Pancreas (tissue), 10 donors: ENCODE measurements at regions not wholly inside any gene's neighbourhood (a gene's known extent, or its start where the extent isn't known, plus 50 kb on each side); places are given as distances from the start of the nearest gene placed in this dataset.

Experiments
- ATAC-seq, 4 donors: fragments of 200-7000 bp; cut with Tn5 transposase; one replicate each; pipeline versions ENCODE4 v1.8.0 to v1.9.1; 2020; ENCODE audit warnings: mild to moderate bottlenecking in 4 of 4, moderate library complexity in 4 of 4
- DNase-seq, 6 donors: peaks; one replicate each; pipeline ENCODE4 v3.0.0-alpha.2; 2020
- FAIRE-seq: peaks from 2 replicates; lab custom pipeline; 2012; peaks lifted over from hg19 to GRCh38; lab: Jason Lieb, UNC
- H3K27ac ChIP-seq, 4 donors: fragments of 200-600 bp; sonication (generic); 1 replicate in 3 of 4; 2 replicates in 1 of 4; pipeline versions ENCODE4 v1.5.0 to v1.8.0; 2020
- H3K27me3 ChIP-seq, 4 donors: fragments of 200-600 bp; one replicate each; pipeline ENCODE4 v1.8.0; 2021
- H3K36me3 ChIP-seq, 3 donors: fragments of 200-600 bp; sonication (generic) in 1 of 3; one replicate each; pipeline versions ENCODE4 v1.5.0 to v1.8.0; 2020 to 2021
- H3K4me1 ChIP-seq, 3 donors: fragments of 200-600 bp; one replicate each; pipeline ENCODE4 v1.8.0; 2021
- H3K4me3 ChIP-seq, 4 donors: fragments of 200-600 bp; sonication (generic) in 2 of 4; one replicate each; pipeline versions ENCODE4 v1.5.0 to v1.8.0; 2020 to 2021
- H3K9me3 ChIP-seq, 4 donors: fragments of 200-600 bp; one replicate each; pipeline ENCODE4 v1.8.0; 2021
- WGBS, 2 donors: extraction: QIAGEN DNeasy Blood & Tissue Kit; methylation state at CpG; one replicate each; pipeline ENCODE4 v1.1.7; 2013; 5-methylcytosine and 5-hydroxymethylcytosine counted together
- intact Hi-C, 3 donors: fragments of 100-400 bp; cut with DNase I; formaldehyde crosslinking; loops; one replicate each; pipeline versions ENCODE4 v1.11.1 to v1.14.2; 2022
- TF ChIP-seq, protein P1 (sequence below), 4 donors: fragments of 200-600 bp; sonication (generic) in 3 of 4; IDR thresholded peaks; one replicate each; pipeline versions ENCODE4 v1.5.0 to v1.8.0; 2021; ENCODE audit warnings: antibody characterized with exemption in 4 of 4
- donor health status: healthy with polysubstance abuse.
- donor health status: DM: no; HTN: no; CAD: no; lungs with moderate emphysema.
- donor health status: DM: no; HTN: no; CAD: no.
- donor health status: control.
- donor health status: control.
- donor health status: Bipolar disorder and iron deficiency.
- donor health status: DM: yes; HTN: yes; CAD: no.
- donor health status: DM: no; HTN: no; CAD: no.
- donor health status: DM: no; HTN: no; CAD: no.
- donor health status: DM: yes; HTN: yes; CAD: no.

DNA sequence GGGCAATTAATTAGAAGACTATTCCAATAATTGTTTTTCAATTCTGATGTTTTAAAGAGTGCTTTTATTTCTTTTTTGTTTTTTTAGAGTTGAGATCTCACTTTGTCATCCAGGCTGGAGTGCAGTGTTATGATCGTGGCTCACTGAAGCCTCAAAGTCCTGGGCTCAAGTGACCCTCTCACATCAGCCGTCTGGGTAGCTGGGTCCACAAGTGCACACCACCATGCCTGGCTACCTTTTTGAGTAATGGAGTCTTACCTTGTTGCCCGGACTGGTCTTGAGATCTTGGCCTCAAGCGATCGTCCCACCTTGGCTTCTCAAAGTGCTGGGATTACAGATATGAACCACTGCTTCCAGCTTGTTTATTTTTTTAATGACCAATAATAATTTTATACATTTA lies 207.8 kb downstream of the NDFIP2 start:
- DNase-seq, result no peak
- no peak overlapping the region for H3K27ac ChIP-seq
- intact Hi-C loops, result loop anchor here in 1 of 3 donors (10.0 kb wide), 1 partner anchor 676 kb away; no protein-coding TSS in a partner anchor
- TF ChIP-seq, protein P1, sequence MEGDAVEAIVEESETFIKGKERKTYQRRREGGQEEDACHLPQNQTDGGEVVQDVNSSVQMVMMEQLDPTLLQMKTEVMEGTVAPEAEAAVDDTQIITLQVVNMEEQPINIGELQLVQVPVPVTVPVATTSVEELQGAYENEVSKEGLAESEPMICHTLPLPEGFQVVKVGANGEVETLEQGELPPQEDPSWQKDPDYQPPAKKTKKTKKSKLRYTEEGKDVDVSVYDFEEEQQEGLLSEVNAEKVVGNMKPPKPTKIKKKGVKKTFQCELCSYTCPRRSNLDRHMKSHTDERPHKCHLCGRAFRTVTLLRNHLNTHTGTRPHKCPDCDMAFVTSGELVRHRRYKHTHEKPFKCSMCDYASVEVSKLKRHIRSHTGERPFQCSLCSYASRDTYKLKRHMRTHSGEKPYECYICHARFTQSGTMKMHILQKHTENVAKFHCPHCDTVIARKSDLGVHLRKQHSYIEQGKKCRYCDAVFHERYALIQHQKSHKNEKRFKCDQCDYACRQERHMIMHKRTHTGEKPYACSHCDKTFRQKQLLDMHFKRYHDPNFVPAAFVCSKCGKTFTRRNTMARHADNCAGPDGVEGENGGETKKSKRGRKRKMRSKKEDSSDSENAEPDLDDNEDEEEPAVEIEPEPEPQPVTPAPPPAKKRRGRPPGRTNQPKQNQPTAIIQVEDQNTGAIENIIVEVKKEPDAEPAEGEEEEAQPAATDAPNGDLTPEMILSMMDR (IDR thresholded peaks at IDR 0.05), result no peak
- no peaks in the 10 kb centered on the region for H3K27me3 ChIP-seq
- H3K9me3 ChIP-seq, result no peaks in the 10 kb centered on the region
- no peak overlapping the region for H3K4me3 ChIP-seq
- H3K36me3 ChIP-seq, result no peaks in the 10 kb centered on the region
- H3K4me1 ChIP-seq, result no peaks in the 10 kb centered on the region
- WGBS, 2 donors, result 86 to 90% methylated on average over 5 of the region's 5 CpGs
- ATAC-seq, result no peak
- no peak for FAIRE-seq

DNA sequence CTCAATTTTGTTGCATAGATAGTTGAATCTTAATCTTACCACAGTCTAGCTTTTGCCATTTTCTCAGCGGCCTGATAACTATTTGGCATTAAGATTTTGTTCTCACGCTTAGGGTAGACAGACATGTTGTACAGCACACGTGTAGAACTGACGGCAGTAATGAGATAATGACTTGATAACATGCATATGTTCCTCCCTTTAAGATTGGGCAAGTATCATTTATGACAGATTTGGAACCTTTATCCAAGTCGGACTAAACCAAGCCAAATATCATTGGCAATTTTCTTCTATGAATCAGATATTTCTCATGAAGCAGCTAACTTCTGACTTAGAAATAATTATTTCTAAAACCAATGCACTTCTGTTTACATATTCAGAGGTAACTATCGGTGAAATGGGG lies 205.5 kb downstream of the NDFIP2 start:
- 53 to 69% methylated on average over 6 of the region's 6 CpGs for whole genome bisulfite sequencing, 2 donors
- no peaks in the 10 kb centered on the region for H3K9me3 ChIP-seq
- no peaks in the 10 kb centered on the region for H3K4me1 ChIP-seq
- no peak overlapping the region for H3K27ac ChIP-seq
- FAIRE-seq, result no peak
- DNase-seq, result no peak
- no peaks in the 10 kb centered on the region for H3K36me3 ChIP-seq
- TF ChIP-seq, protein P1 (IDR thresholded peaks at IDR 0.05), result no peak
- intact Hi-C loops, result loop anchor here in 1 of 3 donors (10.0 kb wide), 1 partner anchor 678 kb away; no protein-coding TSS in a partner anchor
- no peak for ATAC-seq
- no peak overlapping the region for H3K4me3 ChIP-seq
- no peaks in the 10 kb centered on the region for H3K27me3 ChIP-seq

DNA sequence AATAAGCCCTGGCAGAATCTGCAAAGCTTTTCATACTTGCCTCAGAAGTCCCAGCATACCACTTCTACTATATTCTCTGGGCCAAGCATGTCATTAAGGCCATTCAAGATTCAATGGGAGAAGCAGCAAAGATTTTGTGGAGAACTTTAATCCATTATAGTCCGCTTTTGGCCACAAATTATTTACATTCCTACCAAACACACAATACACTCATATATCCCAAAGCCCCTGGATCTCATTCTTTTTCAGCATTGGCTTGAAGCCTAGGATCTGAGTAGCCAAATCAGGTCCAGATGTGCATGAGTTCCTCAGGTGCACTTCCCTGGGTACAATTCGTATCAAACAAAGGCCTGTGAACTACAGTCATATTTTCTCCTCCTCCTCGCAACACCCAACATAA lies 203.4 kb downstream of the NDFIP2 start:
- FAIRE-seq (no peak), ATAC-seq (no peak), DNase-seq (no peak)
- intact Hi-C loops, result loop anchor here in 1 of 3 donors (10.0 kb wide), 1 partner anchor 680 kb away; no protein-coding TSS in a partner anchor
- Histone ChIP-seq H3K9me3 (no peaks in the 10 kb centered on the region), H3K36me3 (no peaks in the 10 kb centered on the region), H3K4me3 (no peak overlapping the region), H3K4me1 (peaks cover 0 to 3% (median 0%) of the 10 kb centered on the region in 3 donors), H3K27ac (no peak overlapping the region), H3K27me3 (no peaks in the 10 kb centered on the region)
- WGBS, 2 donors, result 96% methylated on average over 3 of the region's 3 CpGs
- TF ChIP-seq, protein P1 (IDR thresholded peaks at IDR 0.05), result no peak

DNA sequence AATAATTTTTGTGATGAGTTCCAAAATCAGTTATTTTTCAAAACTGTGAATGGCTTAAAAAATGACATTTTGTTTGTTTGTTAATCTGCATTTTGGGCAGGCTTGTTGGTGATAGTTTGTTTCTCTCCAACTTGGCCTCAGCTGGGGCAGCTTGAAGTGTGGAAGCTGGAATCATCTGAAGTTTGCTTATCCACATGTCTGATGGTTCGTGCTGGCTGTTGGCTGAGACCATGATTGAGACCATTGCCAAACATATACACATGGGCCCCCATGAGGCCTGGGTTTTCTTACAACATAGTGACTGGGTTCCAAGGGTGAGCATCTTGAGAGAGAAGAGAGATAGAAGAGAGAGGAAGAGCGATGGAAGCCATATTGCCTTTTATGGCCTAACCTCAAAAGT lies 201.2 kb downstream of the NDFIP2 start:
- H3K4me3 ChIP-seq, result no peak overlapping the region
- peaks cover 0 to 3% (median 0%) of the 10 kb centered on the region in 3 donors for H3K4me1 ChIP-seq
- no peaks in the 10 kb centered on the region for H3K36me3 ChIP-seq
- H3K27me3 ChIP-seq, result no peaks in the 10 kb centered on the region
- no peaks in the 10 kb centered on the region for H3K9me3 ChIP-seq
- DNase-seq, result no peak
- FAIRE-seq, result no peak
- TF ChIP-seq, protein P1 (IDR thresholded peaks at IDR 0.05), result no peak
- no peak for ATAC-seq
- WGBS, 2 donors, result 92 to 97% methylated on average over 2 of the region's 2 CpGs
- intact Hi-C loops, result loop anchor here in 1 of 3 donors (10.0 kb wide), 1 partner anchor 683 kb away; no protein-coding TSS in a partner anchor
- H3K27ac ChIP-seq, result no peak overlapping the region

DNA sequence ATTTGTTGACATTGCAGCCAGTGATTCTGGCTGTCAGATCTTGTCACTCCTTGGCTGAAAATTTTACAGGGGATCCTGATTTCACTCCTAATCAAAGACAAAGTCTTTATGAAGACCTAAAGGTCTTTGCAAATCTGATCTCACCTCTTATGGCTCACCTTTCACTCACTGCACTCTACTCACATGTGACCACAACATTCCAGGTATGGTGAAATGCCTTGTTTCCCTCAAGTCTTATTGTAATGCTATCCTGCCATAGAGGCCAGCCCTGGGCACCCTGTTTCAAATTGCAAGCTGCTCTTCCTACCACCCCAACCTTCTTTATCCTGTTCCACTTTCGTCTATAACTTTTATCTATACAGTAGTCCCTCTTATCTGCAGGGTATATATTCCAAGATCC lies 200.1 kb downstream of the NDFIP2 start:
- TF ChIP-seq, protein P1 (IDR thresholded peaks at IDR 0.05), result no peak
- Histone ChIP-seq H3K9me3 (no peaks in the 10 kb centered on the region), H3K27ac (no peak overlapping the region), H3K4me1 (peaks cover 0 to 4% (median 3%) of the 10 kb centered on the region in 3 donors), H3K27me3 (no peaks in the 10 kb centered on the region), H3K36me3 (no peaks in the 10 kb centered on the region), H3K4me3 (no peak overlapping the region)
- no peak for DNase-seq
- intact Hi-C loops, result loop anchor here in 1 of 3 donors (10.0 kb wide), 1 partner anchor 684 kb away; no protein-coding TSS in a partner anchor
- no peak for ATAC-seq
- 71 to 83% methylated on average over 1 of the region's 1 CpG for WGBS, 2 donors
- FAIRE-seq, result no peak
